ENCODE measurements at regions not wholly inside any gene's neighbourhood (a gene's known extent, or its start where the extent isn't known, plus 50 kb on each side); places are given as distances from the start of the nearest gene placed in this dataset.

GRCh38 chr2:198374375-198375082 is 570.1 kb downstream of the PLCL1 start:
- peak; percentile 93 for TF ChIP-seq CTCF (IDR thresholded peaks at IDR 0.05)
- TF ChIP-seq ZFX (IDR thresholded peaks at IDR 0.05; ENCODE audit: borderline replicate concordance) = no peak

Measured in 22Rv1 (cell line).